Spinal cord (tissue), 9 donors: ENCODE measurements at regions not wholly inside any gene's neighbourhood (a gene's known extent, or its start where the extent isn't known, plus 50 kb on each side); places are given as distances from the start of the nearest gene placed in this dataset.

ENCODE experiments used
- DNase-seq, 6 donors: peaks; one replicate each; pipeline versions ENCODE4 v3.0.0 to v3.0.0-alpha.2; 2013 to 2015; ENCODE audit warnings: low spot score in 6 of 6, low read depth in 4 of 6
- H3K27ac ChIP-seq: one replicate; pipeline ENCODE4 v1.5.1; 2013; ENCODE audit warnings: low read depth, low read length, control low read depth
- H3K27me3 ChIP-seq: one replicate; pipeline ENCODE4 v1.6.1; 2013; ENCODE audit warnings: low read length; ENCODE audit not compliant: control insufficient read depth, insufficient read depth
- H3K36me3 ChIP-seq: one replicate; pipeline ENCODE4 v1.6.1; 2013; ENCODE audit warnings: low read length; ENCODE audit not compliant: control insufficient read depth, insufficient read depth
- H3K4me1 ChIP-seq: one replicate; pipeline ENCODE4 v1.6.1; 2013; ENCODE audit warnings: low read length; ENCODE audit not compliant: control insufficient read depth, insufficient read depth
- H3K4me3 ChIP-seq: one replicate; pipeline ENCODE4 v1.5.1; 2013; ENCODE audit warnings: low read depth, low read length, control low read depth
- H3K9me3 ChIP-seq: one replicate; pipeline ENCODE4 v1.6.1; 2013; ENCODE audit warnings: low read length; ENCODE audit not compliant: control insufficient read depth, insufficient read depth
- WGBS: methylation state at CpG from one replicate; pipeline ENCODE4 v1.1.5; 2013; ENCODE audit warnings: missing lambda C conversion rate; ENCODE audit not compliant: insufficient coverage; 5-methylcytosine and 5-hydroxymethylcytosine counted together
- donor health status: healthy.

- peaks cover 50% of the 10 kb centered on the region for H3K4me1 ChIP-seq
- peaks cover 7% of the 10 kb centered on the region for H3K27me3 ChIP-seq
- H3K36me3 ChIP-seq = no peaks in the 10 kb centered on the region
- peak in 4 of 6 donors; percentile 48 to 93 (median 75) for DNase-seq
- H3K4me3 ChIP-seq = no peak overlapping the region
- 40% methylated on average over 9 of the region's 12 CpGs for WGBS
- H3K9me3 ChIP-seq = no peaks in the 10 kb centered on the region
- H3K27ac ChIP-seq = peak overlapping the region; percentile 81
These were observed 375.2 kb downstream of the RPS24 start for GRCh38 chr10:78408671-78409472.

- no peak overlapping the region for H3K4me3 ChIP-seq
- no peaks in the 10 kb centered on the region for H3K9me3 ChIP-seq
- peaks cover 50% of the 10 kb centered on the region for H3K4me1 ChIP-seq
- no peak for DNase-seq
- no peaks in the 10 kb centered on the region for H3K36me3 ChIP-seq
- WGBS = 93% methylated on average over 12 of the region's 15 CpGs
- peaks cover 7% of the 10 kb centered on the region for H3K27me3 ChIP-seq
- H3K27ac ChIP-seq = no peak overlapping the region
These were observed 376.6 kb downstream of the RPS24 start for GRCh38 chr10:78410046-78410965.

- H3K4me1 ChIP-seq = peaks cover 38% of the 10 kb centered on the region
- H3K27me3 ChIP-seq = peaks cover 2% of the 10 kb centered on the region
- H3K4me3 ChIP-seq = no peak overlapping the region
- no peak for DNase-seq
- WGBS = no CpG with 5 or more reads among the region's 2 CpGs
- no peaks in the 10 kb centered on the region for H3K36me3 ChIP-seq
- no peaks in the 10 kb centered on the region for H3K9me3 ChIP-seq
- no peak overlapping the region for H3K27ac ChIP-seq
These were observed 378.1 kb downstream of the RPS24 start for GRCh38 chr10:78411716-78412115.

- no peak overlapping the region for H3K4me3 ChIP-seq
- DNase-seq = no peak
- no peaks in the 10 kb centered on the region for H3K36me3 ChIP-seq
- 86% methylated on average over 2 of the region's 4 CpGs for WGBS
- no peaks in the 10 kb centered on the region for H3K9me3 ChIP-seq
- peaks cover 29% of the 10 kb centered on the region for H3K4me1 ChIP-seq
- no peaks in the 10 kb centered on the region for H3K27me3 ChIP-seq
- no peak overlapping the region for H3K27ac ChIP-seq
These were observed 378.9 kb downstream of the RPS24 start for GRCh38 chr10:78412605-78413004.

- WGBS = 77% methylated on average over 10 of the region's 12 CpGs
- Histone ChIP-seq H3K36me3 (no peaks in the 10 kb centered on the region), H3K9me3 (no peaks in the 10 kb centered on the region), H3K27me3 (no peaks in the 10 kb centered on the region), H3K4me1 (peaks cover 21% of the 10 kb centered on the region), H3K4me3 (no peak overlapping the region), H3K27ac (no peak overlapping the region)
- DNase-seq = peak in 1 of 6 donors; percentile 69
These were observed 379.7 kb downstream of the RPS24 start for GRCh38 chr10:78413076-78414055.

- 83% methylated on average over 1 of the region's 4 CpGs for WGBS
- no peak overlapping the region for H3K27ac ChIP-seq
- no peak overlapping the region for H3K4me3 ChIP-seq
- H3K4me1 ChIP-seq = peaks cover 11% of the 10 kb centered on the region
- no peaks in the 10 kb centered on the region for H3K36me3 ChIP-seq
- H3K27me3 ChIP-seq = no peaks in the 10 kb centered on the region
- H3K9me3 ChIP-seq = no peaks in the 10 kb centered on the region
- DNase-seq = no peak
These were observed 380.7 kb downstream of the RPS24 start for GRCh38 chr10:78414380-78414779.

- Histone ChIP-seq H3K36me3 (no peaks in the 10 kb centered on the region), H3K27ac (no peak overlapping the region), H3K4me1 (peaks cover 9% of the 10 kb centered on the region), H3K9me3 (no peaks in the 10 kb centered on the region), H3K4me3 (no peak overlapping the region), H3K27me3 (no peaks in the 10 kb centered on the region)
- DNase-seq = no peak
- 50% methylated on average over 1 of the region's 1 CpG for WGBS
These were observed 381.4 kb downstream of the RPS24 start for GRCh38 chr10:78415111-78415510.

- no peaks in the 10 kb centered on the region for H3K27me3 ChIP-seq
- no peaks in the 10 kb centered on the region for H3K9me3 ChIP-seq
- DNase-seq = no peak
- 100% methylated on average over 1 of the region's 3 CpGs for WGBS
- no peak overlapping the region for H3K4me3 ChIP-seq
- H3K4me1 ChIP-seq = peaks cover 14% of the 10 kb centered on the region
- no peak overlapping the region for H3K27ac ChIP-seq
- H3K36me3 ChIP-seq = no peaks in the 10 kb centered on the region
These were observed 382.7 kb downstream of the RPS24 start for GRCh38 chr10:78416031-78417011.
